Pancreas (tissue), 10 donors: ENCODE measurements at regions not wholly inside any gene's neighbourhood (a gene's known extent, or its start where the extent isn't known, plus 50 kb on each side); places are given as distances from the start of the nearest gene placed in this dataset.

Experiments
- ATAC-seq, 4 donors: fragments of 200-7000 bp; cut with Tn5 transposase; one replicate each; pipeline versions ENCODE4 v1.8.0 to v1.9.1; 2020; ENCODE audit warnings: mild to moderate bottlenecking in 4 of 4, moderate library complexity in 4 of 4
- DNase-seq, 6 donors: peaks; one replicate each; pipeline ENCODE4 v3.0.0-alpha.2; 2020
- FAIRE-seq: peaks from 2 replicates; lab custom pipeline; 2012; peaks lifted over from hg19 to GRCh38; lab: Jason Lieb, UNC
- H3K27ac ChIP-seq, 4 donors: fragments of 200-600 bp; sonication (generic); 1 replicate in 3 of 4; 2 replicates in 1 of 4; pipeline versions ENCODE4 v1.5.0 to v1.8.0; 2020
- H3K27me3 ChIP-seq, 4 donors: fragments of 200-600 bp; one replicate each; pipeline ENCODE4 v1.8.0; 2021
- H3K36me3 ChIP-seq, 3 donors: fragments of 200-600 bp; sonication (generic) in 1 of 3; one replicate each; pipeline versions ENCODE4 v1.5.0 to v1.8.0; 2020 to 2021
- H3K4me1 ChIP-seq, 3 donors: fragments of 200-600 bp; one replicate each; pipeline ENCODE4 v1.8.0; 2021
- H3K4me3 ChIP-seq, 4 donors: fragments of 200-600 bp; sonication (generic) in 2 of 4; one replicate each; pipeline versions ENCODE4 v1.5.0 to v1.8.0; 2020 to 2021
- H3K9me3 ChIP-seq, 4 donors: fragments of 200-600 bp; one replicate each; pipeline ENCODE4 v1.8.0; 2021
- CTCF ChIP-seq, 4 donors: fragments of 200-600 bp; sonication (generic) in 3 of 4; IDR thresholded peaks; one replicate each; pipeline versions ENCODE4 v1.5.0 to v1.8.0; 2021; ENCODE audit warnings: antibody characterized with exemption in 4 of 4
- WGBS, 2 donors: extraction: QIAGEN DNeasy Blood & Tissue Kit; methylation state at CpG; one replicate each; pipeline ENCODE4 v1.1.7; 2013; 5-methylcytosine and 5-hydroxymethylcytosine counted together
- intact Hi-C, 3 donors: fragments of 100-400 bp; cut with DNase I; formaldehyde crosslinking; loops; one replicate each; pipeline versions ENCODE4 v1.11.1 to v1.14.2; 2022
- donor health status: healthy with polysubstance abuse.
- donor health status: DM: no; HTN: no; CAD: no; lungs with moderate emphysema.
- donor health status: DM: no; HTN: no; CAD: no.
- donor health status: control.
- donor health status: control.
- donor health status: Bipolar disorder and iron deficiency.
- donor health status: DM: yes; HTN: yes; CAD: no.
- donor health status: DM: no; HTN: no; CAD: no.
- donor health status: DM: no; HTN: no; CAD: no.
- donor health status: DM: yes; HTN: yes; CAD: no.

GRCh38 chr2:104088745-104089144 is 765.2 kb upstream of the POU3F3 start:
- no peak for FAIRE-seq
- ATAC-seq, result no peak
- Histone ChIP-seq H3K4me3 (no peak overlapping the region), H3K9me3 (no peaks in the 10 kb centered on the region), H3K36me3 (no peaks in the 10 kb centered on the region), H3K4me1 (no peaks in the 10 kb centered on the region), H3K27ac (no peak overlapping the region), H3K27me3 (no peaks in the 10 kb centered on the region)
- intact Hi-C loops, result no loop called here
- 82 to 89% methylated on average over 5 of the region's 5 CpGs for WGBS, 2 donors
- DNase-seq, result no peak
- no peak for TF ChIP-seq CTCF (IDR thresholded peaks at IDR 0.05)

- DNase-seq, result no peak
- Histone ChIP-seq H3K4me3 (no peak overlapping the region), H3K36me3 (no peaks in the 10 kb centered on the region), H3K27ac (no peak overlapping the region), H3K27me3 (no peaks in the 10 kb centered on the region), H3K9me3 (no peaks in the 10 kb centered on the region), H3K4me1 (no peaks in the 10 kb centered on the region)
- no peak for TF ChIP-seq CTCF (IDR thresholded peaks at IDR 0.05)
- intact Hi-C loops, result no loop called here
- no peak for ATAC-seq
- 66 to 82% methylated on average over 6 of the region's 6 CpGs for WGBS, 2 donors
- FAIRE-seq, result no peak
Observed at GRCh38 chr2:104090407-104090806, 763.5 kb upstream of the POU3F3 start.

GRCh38 chr2:104091894-104092293 is 762.0 kb upstream of the POU3F3 start:
- no peaks in the 10 kb centered on the region for H3K27me3 ChIP-seq
- H3K4me1 ChIP-seq, result no peaks in the 10 kb centered on the region
- H3K27ac ChIP-seq, result no peak overlapping the region
- no peaks in the 10 kb centered on the region for H3K36me3 ChIP-seq
- H3K4me3 ChIP-seq, result no peak overlapping the region
- DNase-seq (no peak), FAIRE-seq (no peak), ATAC-seq (no peak)
- no peak for TF ChIP-seq CTCF (IDR thresholded peaks at IDR 0.05)
- H3K9me3 ChIP-seq, result no peaks in the 10 kb centered on the region
- intact Hi-C loops, result no loop called here

GRCh38 chr2:104092886-104093285 is 761.0 kb upstream of the POU3F3 start:
- no peak for TF ChIP-seq CTCF (IDR thresholded peaks at IDR 0.05)
- Histone ChIP-seq H3K4me1 (no peaks in the 10 kb centered on the region), H3K36me3 (no peaks in the 10 kb centered on the region), H3K4me3 (no peak overlapping the region), H3K27ac (no peak overlapping the region), H3K9me3 (no peaks in the 10 kb centered on the region), H3K27me3 (no peaks in the 10 kb centered on the region)
- intact Hi-C loops, result no loop called here
- ATAC-seq, result no peak
- DNase-seq, result no peak
- 63 to 76% methylated on average over 6 of the region's 6 CpGs for WGBS, 2 donors
- no peak for FAIRE-seq

DNA sequence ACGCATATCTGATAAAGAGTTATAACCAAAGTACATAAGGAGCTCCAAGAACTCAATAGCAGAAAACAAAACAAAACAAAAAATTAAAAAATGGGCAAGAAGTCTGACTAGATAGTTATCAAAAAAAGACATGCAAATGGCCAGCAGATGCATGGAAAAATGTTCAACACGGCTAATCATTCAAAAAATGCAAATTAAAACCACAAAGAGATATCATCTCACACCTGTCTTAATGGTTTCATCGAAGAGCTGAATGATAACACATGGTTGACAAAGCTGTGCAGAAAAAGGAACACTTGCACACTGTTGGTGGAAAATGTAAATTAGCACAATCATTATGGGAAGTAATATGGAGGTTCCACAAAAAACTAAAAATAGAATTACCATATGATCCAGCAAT is 751.3 kb upstream of the POU3F3 start:
- TF ChIP-seq CTCF (IDR thresholded peaks at IDR 0.05), result no peak
- intact Hi-C loops, result no loop called here
- WGBS, 2 donors, result 50 to 68% methylated on average over 3 of the region's 3 CpGs
- FAIRE-seq (no peak), DNase-seq (no peak), ATAC-seq (no peak)
- no peaks in the 10 kb centered on the region for H3K4me1 ChIP-seq
- H3K36me3 ChIP-seq, result no peaks in the 10 kb centered on the region
- H3K4me3 ChIP-seq, result no peak overlapping the region
- no peak overlapping the region for H3K27ac ChIP-seq
- H3K27me3 ChIP-seq, result peaks cover 0 to 4% (median 0%) of the 10 kb centered on the region in 4 donors
- H3K9me3 ChIP-seq, result no peaks in the 10 kb centered on the region
